Uterus (tissue), 3 donors: ENCODE measurements at regions not wholly inside any gene's neighbourhood (a gene's known extent, or its start where the extent isn't known, plus 50 kb on each side); places are given as distances from the start of the nearest gene placed in this dataset.
A peak's percentile ranks its signal among the peaks of the same experiment; 100 is the strongest.

Experiments used
- DNase-seq, 2 donors: peaks; one replicate each; pipeline ENCODE4 v3.0.0-alpha.2; 2019 to 2020
- H3K27ac ChIP-seq, 2 donors: fragments of 200-600 bp; sonication (generic); 1 replicate in 1 of 2; 2 replicates in 1 of 2; pipeline ENCODE4 v1.5.1; 2016 to 2018
- H3K27me3 ChIP-seq, 2 donors: fragments of 200-600 bp; sonication (generic); one replicate each; pipeline ENCODE4 v1.5.1; 2018 to 2019; ENCODE audit warnings: control low read depth in 1 of 2
- H3K36me3 ChIP-seq, 2 donors: fragments of 200-600 bp; sonication (generic); one replicate each; pipeline ENCODE4 v1.5.1; 2019; ENCODE audit warnings: control low read depth in 1 of 2
- H3K4me1 ChIP-seq, 2 donors: fragments of 200-600 bp; sonication (generic); one replicate each; pipeline ENCODE4 v1.5.1; 2018 to 2019; ENCODE audit warnings: control low read depth in 1 of 2
- H3K4me3 ChIP-seq, 2 donors: fragments of 200-600 bp; sonication (generic); 1 replicate in 1 of 2; 2 replicates in 1 of 2; pipeline ENCODE4 v1.5.1; 2018 to 2019; ENCODE audit warnings: mild to moderate bottlenecking in 1 of 2
- H3K9me3 ChIP-seq, 2 donors: fragments of 200-600 bp; sonication (generic); one replicate each; pipeline ENCODE4 v1.5.1; 2019; ENCODE audit warnings: control low read depth in 1 of 2
- POLR2A ChIP-seq, 2 donors: fragments of 450-650 bp; IDR thresholded peaks; one replicate each; pipeline ENCODE4 v1.6.1; 2016; ENCODE audit warnings: antibody characterized with exemption in 2 of 2, mild to moderate bottlenecking in 1 of 2, moderate library complexity in 1 of 2
- intact Hi-C: fragments of 100-400 bp; cut with DNase I; formaldehyde crosslinking; loops from one replicate; pipeline ENCODE4 v1.15.1; 2023; ENCODE audit warnings: low total_unique reads
- TF ChIP-seq, protein P1 (sequence below), 4 experiments: fragments of 200-600 bp in 2 of 4; fragments of 450-650 bp in 2 of 4; sonication (generic) in 2 of 4; IDR thresholded peaks; one replicate each; pipeline ENCODE4 v1.5.1; 2016 to 2019; ENCODE audit warnings: antibody characterized with exemption in 4 of 4, mild to moderate bottlenecking in 2 of 4, moderate library complexity in 1 of 4
- donor health status: DM: yes; HTN: yes; CAD: no.

DNA sequence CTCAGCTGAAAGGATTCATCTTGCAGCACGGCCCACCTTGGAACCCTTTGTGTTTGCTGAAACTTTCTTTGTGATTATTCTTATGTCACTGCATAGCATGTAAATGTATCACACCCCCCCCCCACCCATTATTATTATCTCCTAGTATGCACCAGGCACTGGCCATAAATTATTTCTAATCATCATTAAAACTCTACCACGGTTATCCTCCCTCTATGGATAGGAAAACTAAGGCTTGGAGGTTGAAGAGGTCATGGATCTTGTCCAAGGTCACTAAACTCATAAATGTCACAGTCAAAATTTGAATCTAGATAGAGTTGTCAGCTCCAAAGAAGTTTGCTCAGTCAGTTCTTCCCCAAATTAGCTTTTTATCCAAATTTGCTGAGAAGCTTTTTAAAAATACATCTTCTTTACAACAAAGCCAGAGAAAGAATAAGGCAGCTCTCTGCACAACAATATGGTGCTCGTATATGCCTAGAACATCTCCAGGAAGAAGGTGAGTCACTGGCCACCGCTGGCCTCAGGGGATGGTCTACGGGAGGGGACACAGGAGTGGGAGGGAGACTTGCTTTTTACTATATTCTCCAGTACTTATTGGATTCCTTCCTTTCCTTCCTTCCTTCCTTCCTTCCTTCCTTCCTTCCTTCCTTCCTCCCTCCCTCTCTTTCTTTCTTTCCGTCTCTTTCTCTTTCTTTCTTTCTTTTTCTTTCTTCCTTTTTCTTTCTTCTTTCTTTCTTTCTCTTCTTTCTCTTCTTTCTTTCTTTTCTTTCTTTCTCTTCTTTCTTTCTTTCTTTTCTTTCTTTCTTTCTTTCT, 134.5 kb downstream of the VEGFA start:
- Histone ChIP-seq H3K9me3 (no peaks in the 10 kb centered on the region), H3K27me3 (no peaks in the 10 kb centered on the region), H3K36me3 (no peaks in the 10 kb centered on the region), H3K27ac (peak overlapping the region in 1 of 2 donors; percentile 17), H3K4me1 (no peaks in the 10 kb centered on the region), H3K4me3 (no peak overlapping the region)
- intact Hi-C loops = no loop called here
- no peak for DNase-seq
- TF ChIP-seq, protein P1, sequence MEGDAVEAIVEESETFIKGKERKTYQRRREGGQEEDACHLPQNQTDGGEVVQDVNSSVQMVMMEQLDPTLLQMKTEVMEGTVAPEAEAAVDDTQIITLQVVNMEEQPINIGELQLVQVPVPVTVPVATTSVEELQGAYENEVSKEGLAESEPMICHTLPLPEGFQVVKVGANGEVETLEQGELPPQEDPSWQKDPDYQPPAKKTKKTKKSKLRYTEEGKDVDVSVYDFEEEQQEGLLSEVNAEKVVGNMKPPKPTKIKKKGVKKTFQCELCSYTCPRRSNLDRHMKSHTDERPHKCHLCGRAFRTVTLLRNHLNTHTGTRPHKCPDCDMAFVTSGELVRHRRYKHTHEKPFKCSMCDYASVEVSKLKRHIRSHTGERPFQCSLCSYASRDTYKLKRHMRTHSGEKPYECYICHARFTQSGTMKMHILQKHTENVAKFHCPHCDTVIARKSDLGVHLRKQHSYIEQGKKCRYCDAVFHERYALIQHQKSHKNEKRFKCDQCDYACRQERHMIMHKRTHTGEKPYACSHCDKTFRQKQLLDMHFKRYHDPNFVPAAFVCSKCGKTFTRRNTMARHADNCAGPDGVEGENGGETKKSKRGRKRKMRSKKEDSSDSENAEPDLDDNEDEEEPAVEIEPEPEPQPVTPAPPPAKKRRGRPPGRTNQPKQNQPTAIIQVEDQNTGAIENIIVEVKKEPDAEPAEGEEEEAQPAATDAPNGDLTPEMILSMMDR (IDR thresholded peaks at IDR 0.05) = no peak
- no peak for TF ChIP-seq POLR2A (IDR thresholded peaks at IDR 0.05)

- Histone ChIP-seq H3K27me3 (no peaks in the 10 kb centered on the region), H3K27ac (peak overlapping the region in 1 of 2 donors; percentile 17), H3K9me3 (no peaks in the 10 kb centered on the region), H3K36me3 (no peaks in the 10 kb centered on the region), H3K4me3 (no peak overlapping the region), H3K4me1 (no peaks in the 10 kb centered on the region)
- no peak for DNase-seq
- TF ChIP-seq, protein P1 (IDR thresholded peaks at IDR 0.05) = no peak
- no peak for TF ChIP-seq POLR2A (IDR thresholded peaks at IDR 0.05)
- intact Hi-C loops = no loop called here
Measured at GRCh38 chr6:43903739-43904290, 133.8 kb downstream of the VEGFA start.

- no peak for DNase-seq
- TF ChIP-seq, protein P1 (IDR thresholded peaks at IDR 0.05) = no peak
- TF ChIP-seq POLR2A (IDR thresholded peaks at IDR 0.05) = no peak
- Histone ChIP-seq H3K36me3 (no peaks in the 10 kb centered on the region), H3K27ac (peak overlapping the region; percentile 52 to 69), H3K27me3 (no peaks in the 10 kb centered on the region), H3K9me3 (no peaks in the 10 kb centered on the region), H3K4me1 (no peaks in the 10 kb centered on the region), H3K4me3 (no peak overlapping the region)
- intact Hi-C loops = no loop called here
Measured at GRCh38 chr6:43901733-43902230, 131.8 kb downstream of the VEGFA start.

- H3K9me3 ChIP-seq = no peaks in the 10 kb centered on the region
- no peak for TF ChIP-seq POLR2A (IDR thresholded peaks at IDR 0.05)
- TF ChIP-seq, protein P1 (IDR thresholded peaks at IDR 0.05) = no peak
- DNase-seq = peak in 1 of 2 donors; percentile 47
- intact Hi-C loops = no loop called here
- peak overlapping the region; percentile 52 to 69 for H3K27ac ChIP-seq
- no peaks in the 10 kb centered on the region for H3K27me3 ChIP-seq
- H3K4me3 ChIP-seq = no peak overlapping the region
- H3K4me1 ChIP-seq = no peaks in the 10 kb centered on the region
- H3K36me3 ChIP-seq = no peaks in the 10 kb centered on the region
Measured at GRCh38 chr6:43900916-43901732, 131.1 kb downstream of the VEGFA start.
